Left hindlimb (tissue), 1 donor: ENCODE measurements at regions not wholly inside any gene's neighbourhood (a gene's known extent, or its start where the extent isn't known, plus 50 kb on each side); places are given as distances from the start of the nearest gene placed in this dataset.
A peak's percentile ranks its signal among the peaks of the same experiment; 100 is the strongest.
"Not testable (repeated sequence)": the region's sequence is repeated elsewhere in the genome, so short reads cannot be mapped to it uniquely, and the experiment has no call there.

Experiments used
- DNase-seq: peaks from one replicate; pipeline ENCODE4 v3.0.0-alpha.2; 2018

GRCh38 chr22:12162586-12162985, 3365.4 kb upstream of the OR11H1 start:
- DNase-seq = peak; percentile 4

DNA sequence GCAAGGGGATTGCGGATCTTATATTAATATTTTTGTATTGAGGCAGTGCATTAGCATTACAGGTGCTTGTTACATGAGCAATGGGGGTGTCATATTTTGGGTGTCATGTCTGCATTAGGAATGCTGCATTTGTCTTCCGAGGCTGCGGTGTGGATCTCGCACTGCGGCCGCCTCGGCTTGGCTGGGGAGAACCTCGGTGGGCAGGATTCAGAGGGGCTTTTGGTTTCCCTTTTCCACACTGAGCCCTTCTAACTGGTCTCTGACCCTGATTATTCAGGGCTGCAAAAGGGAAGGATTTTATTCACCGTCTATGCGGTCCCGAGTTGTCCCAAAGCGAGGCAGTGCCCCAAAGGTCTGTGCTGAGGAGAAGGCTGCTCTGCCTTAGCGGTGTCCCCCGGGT, 3361.5 kb upstream of the OR11H1 start:
- DNase-seq = not testable (repeated sequence)

- not testable (repeated sequence) for DNase-seq
Observed at GRCh38 chr22:12168044-12168443, 3359.9 kb upstream of the OR11H1 start.

- not testable (repeated sequence) for DNase-seq
Observed at GRCh38 chr22:12192117-12192516, 3335.9 kb upstream of the OR11H1 start.

- DNase-seq = not testable (repeated sequence)
Observed at GRCh38 chr22:12194650-12195049, 3333.3 kb upstream of the OR11H1 start.

DNA sequence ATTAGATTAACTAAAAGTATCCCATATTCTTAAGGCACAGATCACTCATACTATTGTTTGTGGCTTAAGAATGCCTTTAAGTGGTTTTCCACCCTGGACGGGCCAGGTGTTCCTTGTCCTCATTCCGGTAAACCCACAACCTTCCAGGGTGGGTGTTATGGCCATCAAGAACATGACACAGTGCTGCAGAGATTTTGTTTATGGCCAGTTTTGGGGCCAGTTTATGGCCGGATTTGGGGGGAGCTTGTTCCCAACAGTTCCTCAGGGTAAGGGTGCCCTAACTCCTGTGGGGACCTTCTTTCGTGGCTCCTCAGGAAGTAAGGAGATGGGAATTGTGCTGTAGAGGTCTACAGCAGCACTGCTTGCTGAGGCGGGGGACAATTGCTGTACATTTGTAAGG, 3325.9 kb upstream of the OR11H1 start:
- DNase-seq = not testable (repeated sequence)

DNA sequence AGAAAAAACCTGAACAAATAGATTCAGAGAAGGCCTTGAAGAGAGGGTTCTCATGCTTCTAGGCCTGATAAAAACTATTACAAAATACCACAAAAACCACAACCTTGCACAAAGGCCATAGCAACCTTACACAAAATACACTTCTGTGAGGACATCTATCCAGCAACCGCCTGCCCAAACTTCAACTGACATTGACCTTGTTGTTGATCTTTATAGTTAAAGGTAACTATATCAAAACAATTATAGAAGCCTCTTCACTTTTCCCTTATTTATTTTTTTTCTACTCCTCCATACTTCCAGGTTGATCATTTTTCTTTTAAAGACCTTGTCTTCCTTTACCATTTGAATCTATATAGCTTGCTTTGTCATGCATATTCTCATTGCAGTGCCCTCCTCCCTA, 3321.3 kb upstream of the OR11H1 start:
- not testable (repeated sequence) for DNase-seq
